Stimulated activated CD8-positive, alpha-beta memory T cell treated with anti-CD3 and anti-CD28 coated beads, Interleukin-2, amount 100 ng/mL, for 1 hour (primary cell): ENCODE measurements at regions not wholly inside any gene's neighbourhood (a gene's known extent, or its start where the extent isn't known, plus 50 kb on each side); places are given as distances from the start of the nearest gene placed in this dataset.
"Not testable (repeated sequence)": the region's sequence is repeated elsewhere in the genome, so short reads cannot be mapped to it uniquely, and the experiment has no call there.

ENCODE experiments used
- DNase-seq, 2 donors: peaks; one replicate each; pipeline ENCODE4 v3.0.0-alpha.2; 2020; ENCODE audit warnings: low read depth in 2 of 2

GRCh38 chr11:80297858-80298632, 857.2 kb upstream of the TENM4 start:
- no peak for DNase-seq

GRCh38 chr11:80293293-80293692, 852.5 kb upstream of the TENM4 start:
- DNase-seq, result no peak

DNA sequence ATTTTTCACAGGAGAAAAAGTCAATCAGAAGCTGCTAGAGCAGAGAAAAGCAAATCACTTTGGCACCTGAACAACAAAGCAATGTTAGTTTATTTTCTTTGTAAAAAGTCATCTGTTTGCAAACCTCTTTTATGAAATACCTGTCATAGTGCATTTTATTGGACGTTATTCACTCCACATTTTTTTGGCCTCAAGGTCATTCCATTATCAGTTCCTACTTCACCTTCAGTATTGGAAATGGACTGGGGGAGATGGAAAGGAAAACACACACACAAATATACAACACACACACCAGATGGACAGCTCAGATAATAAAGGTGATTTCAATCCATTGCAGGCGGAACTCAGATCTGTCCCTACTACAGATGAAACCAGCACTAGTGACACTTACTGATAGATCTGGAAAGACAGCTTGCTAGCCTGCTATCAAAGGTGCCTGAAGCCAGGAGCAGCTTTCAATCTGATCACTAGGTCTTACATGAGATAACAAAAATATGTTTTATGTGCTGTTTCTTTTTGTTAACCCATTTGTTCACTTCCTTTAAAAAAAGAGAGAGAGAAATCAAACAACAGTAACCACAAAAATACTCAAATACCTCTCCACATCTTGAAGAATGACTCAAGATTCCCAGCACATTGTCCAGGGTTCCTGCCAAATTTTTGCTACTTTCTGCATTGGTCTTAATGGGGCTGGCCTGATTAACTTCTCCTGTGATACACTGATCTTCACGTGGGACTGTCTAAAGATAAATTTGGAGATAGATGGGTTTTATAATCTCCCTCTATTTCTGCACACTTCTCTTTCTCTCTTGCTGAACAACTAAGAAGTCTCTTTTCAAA, 844.3 kb upstream of the TENM4 start:
- DNase-seq, result no peak

DNA sequence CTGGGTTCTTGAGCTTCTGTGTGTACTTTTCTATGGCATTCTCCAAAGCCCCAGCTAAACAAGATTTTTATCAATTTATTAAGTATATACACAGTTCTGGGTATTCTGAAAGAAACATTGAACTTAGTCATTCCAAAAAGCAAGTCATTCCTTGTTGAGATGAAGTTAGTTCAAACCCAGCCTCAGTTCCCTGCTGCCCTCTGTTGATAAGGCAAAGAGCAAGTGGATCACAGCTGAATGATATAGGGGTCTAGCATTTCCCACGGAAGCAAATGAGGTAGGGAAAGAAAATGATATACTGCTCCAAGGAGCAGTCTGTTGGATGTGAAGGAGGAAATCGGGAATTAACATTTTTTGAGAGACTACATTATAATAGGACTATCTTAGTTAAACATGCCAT, 841.8 kb upstream of the TENM4 start:
- no peak for DNase-seq

DNA sequence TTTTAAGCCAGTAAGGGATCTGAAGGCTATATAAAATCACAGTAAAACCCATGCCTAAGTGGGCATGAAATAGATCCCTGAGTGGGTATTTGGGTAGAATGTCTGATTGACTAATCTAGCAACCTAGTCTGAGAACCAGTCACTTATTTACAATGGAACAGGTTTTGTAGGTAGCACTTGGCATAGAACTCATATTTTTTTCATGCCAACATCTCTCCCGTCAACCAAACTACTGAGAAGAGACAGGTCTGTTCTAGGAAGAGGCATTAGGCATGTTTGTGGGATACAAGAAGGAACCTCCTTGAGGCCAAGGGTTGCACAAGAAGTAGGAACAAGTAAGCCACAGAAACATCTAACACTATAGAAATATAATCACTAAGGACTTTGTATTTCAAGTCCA, 840.4 kb upstream of the TENM4 start:
- DNase-seq, result no peak

- no peak for DNase-seq
These were observed 839.9 kb upstream of the TENM4 start for GRCh38 chr11:80280737-80281136.

DNA sequence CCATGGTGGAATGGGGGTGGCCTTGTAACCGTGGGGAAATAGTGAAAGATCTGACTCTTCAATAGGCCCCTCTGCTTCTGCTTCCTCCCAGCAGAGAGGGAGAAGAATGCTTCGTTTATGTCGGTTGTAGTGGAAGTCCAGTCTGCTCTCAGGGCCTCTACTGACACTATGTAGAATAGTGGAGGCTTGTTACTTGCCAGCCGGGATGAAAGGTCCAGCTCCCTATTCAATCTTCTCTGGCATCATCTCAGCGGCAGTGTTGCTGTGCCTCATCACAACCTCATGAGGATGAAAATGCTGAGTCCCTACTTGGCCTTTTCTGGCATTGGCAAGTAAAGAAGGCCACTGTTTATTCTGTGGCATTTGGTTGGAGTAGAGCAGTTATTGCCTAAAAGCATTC, 820.9 kb upstream of the TENM4 start:
- DNase-seq, result no peak

DNA sequence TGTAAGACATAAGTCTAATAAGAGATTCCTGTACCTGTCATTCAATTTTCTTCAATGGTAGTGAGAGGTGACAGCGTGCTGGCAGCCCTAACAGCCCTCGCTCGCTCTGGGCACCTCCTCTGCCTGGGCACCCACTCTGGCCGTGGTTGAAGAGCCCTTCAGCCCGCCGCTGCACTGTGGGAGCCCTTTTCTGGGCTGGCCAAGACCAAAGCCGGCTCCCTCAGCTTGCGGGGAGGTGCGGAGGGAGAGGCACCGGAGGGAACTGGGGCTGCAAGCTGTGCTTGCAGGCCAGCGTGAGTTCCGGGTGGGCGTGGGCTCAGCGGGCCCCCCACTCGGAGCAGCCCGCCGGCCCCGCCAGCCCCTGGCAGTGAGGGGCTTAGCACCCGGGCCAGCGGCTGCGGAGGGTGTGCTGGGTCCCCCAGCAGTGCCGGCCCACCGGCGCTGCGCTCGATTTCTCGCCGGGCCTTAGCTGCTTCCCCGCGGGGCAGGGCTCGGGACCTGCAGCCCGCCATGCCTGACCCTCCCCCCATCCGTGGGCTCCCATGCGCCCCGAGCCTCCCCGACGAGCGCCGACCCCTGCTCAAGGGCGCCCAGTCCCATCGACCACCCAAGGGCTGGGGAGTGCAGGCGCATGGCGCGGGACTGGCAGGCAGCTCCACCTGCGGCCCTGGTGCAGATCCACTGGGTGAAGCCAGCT, 816.6 kb upstream of the TENM4 start:
- DNase-seq, result not testable (repeated sequence)

GRCh38 chr11:80255021-80255420, 814.2 kb upstream of the TENM4 start:
- DNase-seq, result no peak

GRCh38 chr11:80241766-80242165, 800.9 kb upstream of the TENM4 start:
- no peak for DNase-seq

DNA sequence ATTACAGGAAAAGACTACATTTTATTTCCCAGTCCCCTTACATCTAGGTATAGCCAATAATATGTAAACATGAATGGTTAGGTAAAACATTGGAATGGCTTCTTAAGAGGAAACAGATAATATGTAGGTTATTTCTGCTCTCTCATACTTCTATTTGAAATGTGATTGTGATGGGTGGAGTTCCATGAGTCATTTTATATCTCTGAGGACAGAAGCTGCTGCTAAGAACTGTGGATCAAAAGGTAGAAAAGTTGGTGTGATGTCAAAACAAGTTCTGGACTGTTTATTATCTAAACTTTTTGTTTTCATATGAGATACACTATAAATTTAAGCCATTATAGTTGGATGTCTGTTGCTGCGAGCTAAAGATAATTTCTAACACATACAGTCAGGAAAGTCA, 799.4 kb upstream of the TENM4 start:
- no peak for DNase-seq

GRCh38 chr11:80239217-80239616, 798.4 kb upstream of the TENM4 start:
- no peak for DNase-seq

- no peak for DNase-seq
These were observed 787.1 kb upstream of the TENM4 start for GRCh38 chr11:80227915-80228314.

- DNase-seq, result no peak
These were observed 773.6 kb upstream of the TENM4 start for GRCh38 chr11:80214413-80214812.

DNA sequence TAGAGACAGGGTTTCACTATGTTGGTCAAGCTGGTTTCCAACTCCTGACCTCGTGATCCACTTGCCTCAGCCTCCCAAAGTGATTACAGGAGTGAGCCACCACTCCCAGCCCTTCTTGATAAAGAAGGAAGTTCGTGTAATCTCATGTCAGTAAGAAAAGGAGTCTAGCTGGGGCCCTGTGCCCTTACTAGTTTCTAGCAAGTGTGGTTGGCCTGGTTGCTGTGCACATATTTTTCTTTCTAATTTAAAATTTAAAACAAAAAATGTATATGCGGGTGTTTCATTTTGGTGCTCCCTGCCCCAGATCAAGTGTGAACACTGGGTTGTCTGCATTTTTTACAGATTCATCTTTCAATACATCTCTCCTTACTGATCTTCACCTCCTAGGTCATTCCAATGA, 770.8 kb upstream of the TENM4 start:
- no peak for DNase-seq

- no peak for DNase-seq
These were observed 763.2 kb upstream of the TENM4 start for GRCh38 chr11:80204021-80204420.

DNA sequence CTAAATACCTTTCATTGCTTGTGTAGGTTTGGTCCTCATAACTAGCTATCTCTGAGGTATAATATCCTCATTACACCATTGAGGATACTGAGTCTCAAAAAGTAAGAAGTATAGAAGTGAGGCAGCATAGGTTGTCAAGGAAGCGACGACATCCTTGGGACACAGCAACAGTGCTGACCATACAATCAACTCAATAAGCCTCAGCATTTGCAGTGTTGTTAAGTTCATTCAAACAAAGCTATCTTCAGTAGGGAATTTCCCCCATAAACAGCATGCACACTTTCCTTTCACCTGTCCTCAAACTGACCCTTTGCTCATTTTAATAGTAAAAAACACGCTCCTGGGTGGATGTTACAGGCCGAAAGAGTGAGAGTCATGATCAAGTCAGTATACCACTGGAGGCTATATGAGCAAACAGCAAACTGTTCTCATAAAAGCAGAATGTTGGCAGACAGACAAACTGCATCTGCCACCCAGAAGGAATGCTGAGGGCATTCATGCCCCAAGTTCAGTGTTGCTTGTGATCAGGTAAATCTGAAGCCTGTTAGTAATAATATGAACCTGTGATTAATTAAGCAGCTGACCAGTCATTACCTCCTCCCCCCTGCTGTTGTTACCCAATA, 756.2 kb upstream of the TENM4 start:
- no peak for DNase-seq

DNA sequence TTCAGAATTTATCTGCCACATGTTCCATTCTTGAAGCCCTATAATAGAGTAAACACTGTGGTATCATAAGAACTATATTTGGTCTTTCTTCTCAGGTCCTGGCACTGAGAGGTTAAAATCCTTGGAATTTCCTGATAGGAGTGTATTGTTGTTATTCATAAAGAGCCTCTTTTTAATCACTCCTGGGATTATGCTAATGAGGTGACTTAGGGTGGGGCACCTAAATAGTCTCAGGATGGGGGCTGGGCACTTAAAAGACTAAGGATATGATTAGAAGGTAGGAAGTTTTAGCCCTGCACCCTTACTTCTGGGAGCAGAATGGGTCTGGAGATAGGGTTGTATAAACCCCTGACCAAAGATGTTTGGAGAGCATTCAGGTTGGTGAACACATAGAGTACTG, 755.2 kb upstream of the TENM4 start:
- DNase-seq, result no peak

- no peak for DNase-seq
These were observed 753.8 kb upstream of the TENM4 start for GRCh38 chr11:80194625-80195024.

GRCh38 chr11:80194016-80194415, 753.2 kb upstream of the TENM4 start:
- DNase-seq, result no peak

GRCh38 chr11:80188076-80188627, 747.3 kb upstream of the TENM4 start:
- no peak for DNase-seq

- no peak for DNase-seq
These were observed 745.9 kb upstream of the TENM4 start for GRCh38 chr11:80186692-80187091.
